ENCODE measurements at regions not wholly inside any gene's neighbourhood (a gene's known extent, or its start where the extent isn't known, plus 50 kb on each side); places are given as distances from the start of the nearest gene placed in this dataset.

DNA sequence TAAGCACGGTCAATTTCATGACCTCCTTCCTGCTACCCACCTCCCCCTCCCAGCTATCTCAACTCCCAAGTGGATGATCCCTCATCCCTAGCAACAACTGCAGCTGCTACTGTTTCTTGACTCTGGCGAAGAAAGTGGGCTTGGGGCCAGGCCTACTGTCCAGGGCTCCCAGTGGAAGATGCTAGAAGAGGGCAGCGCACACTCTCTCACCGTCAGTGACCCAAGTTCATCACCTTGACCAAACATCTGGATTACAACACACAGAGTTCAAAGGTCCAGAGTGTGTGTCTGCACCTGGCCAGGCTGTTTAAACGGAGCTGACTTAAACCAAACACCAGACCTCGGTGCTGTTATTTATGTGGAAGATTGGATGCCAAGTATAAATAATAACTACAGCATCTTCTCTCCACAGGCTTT, 385.6 kb downstream of the SHQ1 start:
- no peaks in the 10 kb centered on the region for H3K36me3 ChIP-seq (ENCODE audit: insufficient read depth, low read length)
- no peak overlapping the region for H3K4me3 ChIP-seq (ENCODE audit: low read depth in 1 of 2, low read length in 2 of 2)
- H3K27me3 ChIP-seq (ENCODE audit: control insufficient read depth in 1 of 2, insufficient read depth in 2 of 2, low read length in 2 of 2) = no peaks in the 10 kb centered on the region
- peaks cover 6% of the 10 kb centered on the region for H3K4me1 ChIP-seq (ENCODE audit: insufficient read depth, low read length)
- no peak overlapping the region for H3K9ac ChIP-seq (ENCODE audit: low read length)
- no peaks in the 10 kb centered on the region for H3K9me3 ChIP-seq (ENCODE audit: low read length)
- no peak overlapping the region for H3K27ac ChIP-seq (ENCODE audit: low read depth, low read length)

DNA sequence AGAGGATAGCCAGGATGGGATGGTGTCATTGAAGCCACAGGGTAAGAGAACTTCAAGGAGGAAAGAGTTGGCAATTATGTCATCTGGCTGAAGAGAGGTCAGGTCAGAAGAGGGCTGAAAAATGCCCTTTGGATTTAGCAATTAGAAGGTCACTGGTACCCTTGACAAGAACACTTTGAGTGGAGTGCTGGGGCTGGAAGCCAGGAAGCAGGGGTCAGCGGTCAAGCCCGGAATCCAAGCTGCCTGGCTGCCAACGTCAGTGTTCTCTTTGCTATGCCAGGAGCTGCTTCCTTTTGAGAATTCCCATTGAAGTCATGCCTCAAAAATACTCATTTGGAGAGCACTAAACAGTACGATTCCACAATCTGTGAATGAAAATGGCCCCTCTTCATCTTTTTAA, 386.5 kb downstream of the SHQ1 start:
- Histone ChIP-seq H3K9me3 (ENCODE audit: low read length) (no peaks in the 10 kb centered on the region), H3K4me1 (ENCODE audit: insufficient read depth, low read length) (peaks cover 6% of the 10 kb centered on the region), H3K27ac (ENCODE audit: low read depth, low read length) (no peak overlapping the region), H3K27me3 (ENCODE audit: control insufficient read depth in 1 of 2, insufficient read depth in 2 of 2, low read length in 2 of 2) (no peaks in the 10 kb centered on the region), H3K9ac (ENCODE audit: low read length) (no peak overlapping the region), H3K4me3 (ENCODE audit: low read depth in 1 of 2, low read length in 2 of 2) (no peak overlapping the region), H3K36me3 (ENCODE audit: insufficient read depth, low read length) (no peaks in the 10 kb centered on the region)

DNA sequence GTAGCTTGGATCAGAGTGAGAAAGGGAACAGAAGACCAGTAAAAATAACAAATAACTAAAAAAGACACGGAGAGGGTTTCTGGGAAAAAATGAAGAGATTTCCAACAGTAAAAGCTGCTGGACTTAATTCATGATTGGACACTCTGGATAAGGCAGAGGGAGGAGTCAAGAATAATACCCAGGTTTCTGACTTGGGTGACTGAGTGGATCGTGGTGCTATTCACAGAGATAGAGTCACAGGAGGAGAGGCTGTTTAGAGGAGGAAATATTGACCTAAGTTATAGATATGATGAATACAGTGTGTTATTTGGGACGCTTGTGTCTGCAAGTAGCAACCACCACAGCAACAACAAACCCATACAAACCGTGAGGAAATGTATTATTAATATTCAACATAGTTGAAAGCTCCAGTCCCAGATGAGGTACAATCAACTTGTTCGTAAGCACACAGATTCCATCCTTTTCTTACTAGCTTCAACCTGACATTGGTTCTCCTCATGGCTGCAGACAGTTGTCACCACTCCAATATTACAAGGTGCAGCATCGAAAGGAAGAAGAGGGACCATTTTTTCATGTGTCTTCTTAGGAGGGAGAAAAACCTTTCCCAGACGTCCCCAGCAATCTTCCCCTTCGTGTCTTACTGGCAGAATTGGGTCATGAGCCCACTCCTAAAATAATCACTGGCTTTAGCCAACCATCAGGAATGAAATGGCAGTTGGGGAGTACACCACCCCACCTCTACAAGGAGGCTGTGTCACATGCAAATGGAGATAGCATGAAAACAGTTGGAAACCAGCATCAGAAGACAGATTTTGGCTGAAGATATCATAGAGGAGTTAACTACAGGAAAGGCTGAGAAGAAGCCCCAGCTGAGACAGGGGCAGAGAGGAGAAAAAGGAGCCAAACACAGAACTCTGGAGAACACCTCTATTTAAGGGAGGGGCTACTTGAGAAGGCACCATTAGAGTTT, 387.8 kb downstream of the SHQ1 start:
- Histone ChIP-seq H3K4me1 (ENCODE audit: insufficient read depth, low read length) (peaks cover 6% of the 10 kb centered on the region), H3K27me3 (ENCODE audit: control insufficient read depth in 1 of 2, insufficient read depth in 2 of 2, low read length in 2 of 2) (no peaks in the 10 kb centered on the region), H3K27ac (ENCODE audit: low read depth, low read length) (no peak overlapping the region), H3K9ac (ENCODE audit: low read length) (no peak overlapping the region), H3K9me3 (ENCODE audit: low read length) (no peaks in the 10 kb centered on the region), H3K36me3 (ENCODE audit: insufficient read depth, low read length) (no peaks in the 10 kb centered on the region), H3K4me3 (ENCODE audit: low read depth in 1 of 2, low read length in 2 of 2) (no peak overlapping the region)

DNA sequence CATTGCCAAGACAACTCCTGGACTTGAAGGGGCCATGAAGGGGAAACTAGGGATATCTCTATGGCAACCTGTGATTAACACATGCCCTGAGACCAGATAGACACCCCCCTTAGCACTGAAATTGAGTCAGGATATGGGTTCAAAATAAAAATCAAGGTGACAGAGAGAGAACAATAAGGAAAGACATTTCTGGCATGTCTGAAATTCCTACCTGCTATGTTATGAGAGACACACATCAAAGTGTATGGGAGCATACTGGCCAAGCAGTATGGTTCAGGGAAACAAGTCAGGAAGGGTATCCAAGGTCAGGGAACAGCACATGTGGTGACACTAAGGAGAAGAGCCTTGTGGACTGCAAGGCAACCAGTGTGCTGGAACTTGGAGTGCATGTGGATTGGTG, 388.7 kb downstream of the SHQ1 start:
- Histone ChIP-seq H3K27ac (ENCODE audit: low read depth, low read length) (no peak overlapping the region), H3K4me1 (ENCODE audit: insufficient read depth, low read length) (peaks cover 6% of the 10 kb centered on the region), H3K4me3 (ENCODE audit: low read depth in 1 of 2, low read length in 2 of 2) (no peak overlapping the region), H3K9ac (ENCODE audit: low read length) (no peak overlapping the region), H3K27me3 (ENCODE audit: control insufficient read depth in 1 of 2, insufficient read depth in 2 of 2, low read length in 2 of 2) (no peaks in the 10 kb centered on the region), H3K9me3 (ENCODE audit: low read length) (no peaks in the 10 kb centered on the region), H3K36me3 (ENCODE audit: insufficient read depth, low read length) (no peaks in the 10 kb centered on the region)

DNA sequence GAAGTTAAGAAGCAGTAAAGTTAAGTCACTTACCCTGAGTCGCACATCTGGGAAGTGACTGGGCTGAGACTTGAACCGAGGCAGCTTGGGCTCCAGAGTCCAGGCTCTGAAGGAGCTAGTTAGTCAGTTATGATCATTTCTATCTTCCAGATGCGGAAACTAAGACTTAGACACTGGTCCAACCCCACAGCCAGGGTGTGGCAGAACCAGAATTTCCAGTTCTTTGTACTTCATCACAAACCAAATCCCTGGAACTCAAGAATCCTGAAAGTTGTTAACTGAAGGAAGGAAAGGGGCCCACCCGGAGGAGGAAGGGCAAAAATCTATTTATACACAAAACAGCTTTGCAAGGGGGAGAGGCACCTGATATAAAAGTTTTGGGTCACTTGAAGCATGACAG, 389.9 kb downstream of the SHQ1 start:
- Histone ChIP-seq H3K4me3 (ENCODE audit: low read depth in 1 of 2, low read length in 2 of 2) (no peak overlapping the region), H3K27ac (ENCODE audit: low read depth, low read length) (no peak overlapping the region), H3K9me3 (ENCODE audit: low read length) (no peaks in the 10 kb centered on the region), H3K4me1 (ENCODE audit: insufficient read depth, low read length) (peaks cover 6% of the 10 kb centered on the region), H3K9ac (ENCODE audit: low read length) (no peak overlapping the region), H3K27me3 (ENCODE audit: control insufficient read depth in 1 of 2, insufficient read depth in 2 of 2, low read length in 2 of 2) (no peaks in the 10 kb centered on the region), H3K36me3 (ENCODE audit: insufficient read depth, low read length) (no peaks in the 10 kb centered on the region)

DNA sequence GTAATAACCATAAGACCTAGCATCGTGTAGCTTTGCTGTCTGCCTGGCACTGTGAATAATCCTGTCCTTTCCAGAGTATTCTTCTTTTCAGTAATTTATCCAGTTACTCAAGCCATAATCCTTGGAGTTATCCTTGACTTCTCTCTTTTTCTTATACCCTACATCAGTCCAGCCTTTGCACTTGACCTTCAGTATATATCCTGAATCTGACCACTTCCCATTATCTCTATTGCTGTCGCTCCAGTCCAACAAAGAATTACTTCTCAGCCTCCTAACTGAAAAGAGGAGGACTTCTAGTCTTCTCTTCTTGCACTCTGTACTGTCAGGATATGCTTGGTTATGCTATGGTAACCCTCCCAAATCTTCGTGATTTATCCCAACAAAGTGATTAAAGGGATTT, 393.8 kb downstream of the SHQ1 start:
- Histone ChIP-seq H3K9ac (ENCODE audit: low read length) (no peak overlapping the region), H3K36me3 (ENCODE audit: insufficient read depth, low read length) (no peaks in the 10 kb centered on the region), H3K27me3 (ENCODE audit: control insufficient read depth in 1 of 2, insufficient read depth in 2 of 2, low read length in 2 of 2) (no peaks in the 10 kb centered on the region), H3K4me1 (ENCODE audit: insufficient read depth, low read length) (no peaks in the 10 kb centered on the region), H3K27ac (ENCODE audit: low read depth, low read length) (no peak overlapping the region), H3K4me3 (ENCODE audit: low read depth in 1 of 2, low read length in 2 of 2) (no peak overlapping the region), H3K9me3 (ENCODE audit: low read length) (no peaks in the 10 kb centered on the region)

DNA sequence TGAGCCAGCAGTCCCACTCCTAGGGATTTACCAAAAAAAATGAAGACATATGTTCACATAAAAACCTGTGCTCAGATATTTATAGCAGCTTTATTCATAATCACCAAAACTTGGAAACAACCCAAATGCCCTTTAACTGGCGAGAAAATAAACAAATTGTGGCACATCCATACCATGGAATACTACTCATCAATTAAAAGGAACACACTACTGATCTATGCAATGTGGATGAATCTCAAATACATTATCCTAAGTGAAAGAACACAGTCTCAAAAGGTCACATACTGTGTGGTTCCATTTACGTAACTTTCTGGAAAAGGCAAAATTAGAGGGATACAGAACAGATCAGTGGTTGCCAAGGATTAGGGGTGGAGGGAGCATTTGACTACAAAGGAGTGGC, 394.5 kb downstream of the SHQ1 start:
- H3K9me3 ChIP-seq (ENCODE audit: low read length) = no peaks in the 10 kb centered on the region

DNA sequence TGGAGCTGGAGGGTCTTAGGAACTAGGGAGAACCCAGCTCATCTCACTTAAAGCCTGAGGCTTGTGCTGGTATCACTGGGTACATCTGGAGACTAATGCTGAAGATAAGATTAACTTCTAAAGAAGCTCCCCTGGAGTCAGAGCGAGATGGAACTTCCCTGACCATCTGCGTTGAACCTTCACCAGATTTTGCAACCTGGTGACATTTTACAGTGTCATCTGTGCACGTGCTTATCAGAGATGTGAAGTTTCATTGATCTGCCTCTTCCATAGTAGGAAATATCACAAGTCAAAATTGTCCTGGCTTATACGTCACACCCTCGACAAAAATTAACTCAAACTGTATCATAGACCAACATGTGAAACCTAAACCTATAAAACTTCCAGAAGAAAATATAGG, 395.5 kb downstream of the SHQ1 start:
- Histone ChIP-seq H3K9ac (ENCODE audit: low read length) (no peak overlapping the region), H3K27me3 (ENCODE audit: control insufficient read depth in 1 of 2, insufficient read depth in 2 of 2, low read length in 2 of 2) (no peaks in the 10 kb centered on the region), H3K9me3 (ENCODE audit: low read length) (no peaks in the 10 kb centered on the region), H3K36me3 (ENCODE audit: insufficient read depth, low read length) (no peaks in the 10 kb centered on the region), H3K4me3 (ENCODE audit: low read depth in 1 of 2, low read length in 2 of 2) (no peak overlapping the region), H3K27ac (ENCODE audit: low read depth, low read length) (no peak overlapping the region), H3K4me1 (ENCODE audit: insufficient read depth, low read length) (no peaks in the 10 kb centered on the region)

More for the DNA sequence above, 394.5 kb downstream of the SHQ1 start:
- no peaks in the 10 kb centered on the region for H3K4me1 ChIP-seq (ENCODE audit: insufficient read depth, low read length)
- H3K27me3 ChIP-seq (ENCODE audit: control insufficient read depth in 1 of 2, insufficient read depth in 2 of 2, low read length in 2 of 2) = no peaks in the 10 kb centered on the region
- H3K27ac ChIP-seq (ENCODE audit: low read depth, low read length) = no peak overlapping the region
- no peak overlapping the region for H3K9ac ChIP-seq (ENCODE audit: low read length)
- H3K4me3 ChIP-seq (ENCODE audit: low read depth in 1 of 2, low read length in 2 of 2) = no peak overlapping the region
- no peaks in the 10 kb centered on the region for H3K36me3 ChIP-seq (ENCODE audit: insufficient read depth, low read length)

DNA sequence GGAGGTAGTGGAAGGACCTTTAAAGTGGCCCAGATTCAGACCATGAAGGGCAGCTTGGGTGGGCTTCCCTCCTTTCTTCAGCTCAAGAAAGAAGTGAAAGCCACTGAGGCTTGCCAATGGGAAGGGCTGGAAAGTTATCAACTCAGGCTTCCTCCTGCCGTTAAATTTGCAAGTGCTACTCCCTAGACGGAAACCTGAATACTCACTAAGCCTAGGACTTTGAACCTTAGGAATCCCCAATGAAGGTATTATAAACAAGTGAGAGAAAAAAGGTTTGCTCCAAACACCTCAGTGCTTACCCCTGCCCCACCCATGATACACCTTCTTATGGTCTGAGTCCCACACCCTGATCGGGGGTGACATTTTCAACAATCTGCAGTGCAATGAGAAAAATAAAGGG, 396.4 kb downstream of the SHQ1 start:
- H3K4me3 ChIP-seq (ENCODE audit: low read depth in 1 of 2, low read length in 2 of 2) = no peak overlapping the region
- H3K27ac ChIP-seq (ENCODE audit: low read depth, low read length) = no peak overlapping the region
- H3K27me3 ChIP-seq (ENCODE audit: control insufficient read depth in 1 of 2, insufficient read depth in 2 of 2, low read length in 2 of 2) = no peaks in the 10 kb centered on the region
- no peaks in the 10 kb centered on the region for H3K4me1 ChIP-seq (ENCODE audit: insufficient read depth, low read length)
- no peaks in the 10 kb centered on the region for H3K36me3 ChIP-seq (ENCODE audit: insufficient read depth, low read length)
- no peak overlapping the region for H3K9ac ChIP-seq (ENCODE audit: low read length)
- H3K9me3 ChIP-seq (ENCODE audit: low read length) = no peaks in the 10 kb centered on the region

DNA sequence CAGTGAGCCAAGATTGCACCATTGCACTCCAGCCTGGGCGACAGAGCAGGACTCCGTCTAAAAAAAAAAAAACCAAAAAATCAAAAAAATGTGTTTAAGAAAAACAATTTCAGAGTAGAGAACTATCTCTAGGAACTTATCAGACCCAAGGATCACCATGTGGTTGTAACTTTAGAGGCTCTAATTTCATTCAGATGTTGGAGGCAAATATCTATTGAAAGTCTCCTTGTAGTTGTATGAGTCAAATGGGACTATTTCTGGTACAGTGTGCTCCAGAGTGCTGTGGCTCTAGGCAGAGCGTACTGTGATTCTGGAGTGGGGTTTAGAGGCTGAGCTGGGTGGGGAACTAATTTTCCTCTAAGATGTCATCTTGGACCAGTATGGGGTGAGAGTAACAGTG, 398.7 kb downstream of the SHQ1 start:
- H3K4me3 ChIP-seq (ENCODE audit: low read depth in 1 of 2, low read length in 2 of 2) = no peak overlapping the region
- no peak overlapping the region for H3K9ac ChIP-seq (ENCODE audit: low read length)
- H3K4me1 ChIP-seq (ENCODE audit: insufficient read depth, low read length) = peaks cover under 1% of the 10 kb centered on the region
- H3K27ac ChIP-seq (ENCODE audit: low read depth, low read length) = no peak overlapping the region
- H3K27me3 ChIP-seq (ENCODE audit: control insufficient read depth in 1 of 2, insufficient read depth in 2 of 2, low read length in 2 of 2) = no peaks in the 10 kb centered on the region
- H3K36me3 ChIP-seq (ENCODE audit: insufficient read depth, low read length) = no peaks in the 10 kb centered on the region
- no peaks in the 10 kb centered on the region for H3K9me3 ChIP-seq (ENCODE audit: low read length)

DNA sequence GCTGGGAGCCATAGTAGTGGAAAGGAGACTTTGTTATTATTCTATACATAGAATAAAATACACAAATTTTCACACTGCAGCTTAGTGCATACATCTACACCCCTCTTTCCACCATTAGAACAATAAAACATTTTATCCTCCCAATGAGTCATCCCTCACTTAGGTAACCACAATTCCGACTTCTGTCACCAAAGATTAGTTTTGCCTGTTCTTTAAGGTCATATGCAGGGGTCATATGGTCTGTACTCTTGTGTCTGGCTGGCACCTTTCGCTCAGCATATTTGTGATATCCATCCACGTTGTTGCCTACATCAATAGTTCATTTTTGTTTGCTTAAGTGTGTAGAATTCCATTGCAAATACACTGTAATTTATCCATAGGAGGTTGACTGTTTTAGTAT, 399.4 kb downstream of the SHQ1 start:
- H3K27ac ChIP-seq (ENCODE audit: low read depth, low read length) = no peak overlapping the region

DNA sequence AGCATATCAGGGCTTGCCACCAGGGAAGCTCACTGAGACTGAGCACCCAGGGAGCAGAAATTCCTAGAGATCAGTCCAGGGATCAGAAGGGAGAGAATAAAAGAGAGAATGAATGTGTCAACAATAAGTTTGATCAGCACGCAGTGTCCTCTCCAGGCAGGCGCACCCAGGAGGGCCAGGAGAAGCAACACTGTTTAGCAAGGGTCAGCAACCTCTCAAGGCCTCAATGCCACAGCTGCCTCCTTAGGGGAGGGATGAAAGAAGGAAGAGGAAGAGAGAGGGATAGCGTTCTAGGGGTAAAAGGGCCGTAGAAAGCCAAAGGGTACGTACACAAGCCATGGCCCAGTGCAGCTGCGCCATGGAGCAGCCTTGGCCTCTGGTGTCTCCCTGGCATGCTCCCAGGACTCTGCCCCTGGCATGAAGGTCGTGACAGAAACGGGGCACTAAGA, 399.8 kb downstream of the SHQ1 start:
- Histone ChIP-seq H3K4me3 (ENCODE audit: low read depth in 1 of 2, low read length in 2 of 2) (no peak overlapping the region), H3K4me1 (ENCODE audit: insufficient read depth, low read length) (peaks cover 11% of the 10 kb centered on the region), H3K27me3 (ENCODE audit: control insufficient read depth in 1 of 2, insufficient read depth in 2 of 2, low read length in 2 of 2) (no peaks in the 10 kb centered on the region), H3K27ac (ENCODE audit: low read depth, low read length) (no peak overlapping the region), H3K9ac (ENCODE audit: low read length) (no peak overlapping the region), H3K36me3 (ENCODE audit: insufficient read depth, low read length) (no peaks in the 10 kb centered on the region), H3K9me3 (ENCODE audit: low read length) (no peaks in the 10 kb centered on the region)

More for the DNA sequence above, 399.4 kb downstream of the SHQ1 start:
- no peak overlapping the region for H3K9ac ChIP-seq (ENCODE audit: low read length)
- no peak overlapping the region for H3K4me3 ChIP-seq (ENCODE audit: low read depth in 1 of 2, low read length in 2 of 2)
- H3K4me1 ChIP-seq (ENCODE audit: insufficient read depth, low read length) = peaks cover 7% of the 10 kb centered on the region
- no peaks in the 10 kb centered on the region for H3K36me3 ChIP-seq (ENCODE audit: insufficient read depth, low read length)
- H3K9me3 ChIP-seq (ENCODE audit: low read length) = no peaks in the 10 kb centered on the region
- no peaks in the 10 kb centered on the region for H3K27me3 ChIP-seq (ENCODE audit: control insufficient read depth in 1 of 2, insufficient read depth in 2 of 2, low read length in 2 of 2)

All from muscle layer of colon (tissue), 2 donors.